Neutrophil (primary cell): ENCODE measurements at regions not wholly inside any gene's neighbourhood (a gene's known extent, or its start where the extent isn't known, plus 50 kb on each side); places are given as distances from the start of the nearest gene placed in this dataset.

Experiments used
- H3K27ac ChIP-seq: fragments of 200-600 bp; sonication (generic); 2 replicates; pipeline ENCODE4 v1.5.1; 2016; ENCODE audit warnings: mild to moderate bottlenecking, moderate library complexity
- H3K27me3 ChIP-seq: fragments of 200-600 bp; sonication (generic); 2 replicates; pipeline ENCODE4 v1.6.0; 2016; ENCODE audit warnings: mild to moderate bottlenecking
- H3K36me3 ChIP-seq: fragments of 200-600 bp; sonication (generic); 2 replicates; pipeline ENCODE4 v1.5.1; 2017
- H3K4me1 ChIP-seq, 2 experiments: fragments of 200-600 bp in 1 of 2; sonication (generic) in 1 of 2; 1 replicate in 1 of 2; 2 replicates in 1 of 2; pipeline versions ENCODE4 v1.5.1 to v1.6.1; 2013 to 2016; ENCODE audit warnings: low read depth in 1 of 2, low read length in 1 of 2, mild to moderate bottlenecking in 1 of 2, moderate library complexity in 1 of 2; ENCODE audit not compliant: control insufficient read depth in 1 of 2, insufficient read depth in 1 of 2
- H3K4me3 ChIP-seq, 2 experiments: fragments of 200-600 bp in 1 of 2; sonication (generic) in 1 of 2; 1 replicate in 1 of 2; 2 replicates in 1 of 2; pipeline ENCODE4 v1.5.1; 2013 to 2016; ENCODE audit warnings: low read depth in 1 of 2, low read length in 1 of 2, mild to moderate bottlenecking in 1 of 2, moderate library complexity in 1 of 2
- H3K9me3 ChIP-seq: fragments of 200-600 bp; sonication (generic); 2 replicates; pipeline ENCODE4 v1.5.1; 2016
- CTCF ChIP-seq: fragments of 200-600 bp; sonication (generic); IDR thresholded peaks from 2 replicates; pipeline ENCODE4 v1.5.1; 2016; ENCODE audit warnings: antibody characterized with exemption

DNA sequence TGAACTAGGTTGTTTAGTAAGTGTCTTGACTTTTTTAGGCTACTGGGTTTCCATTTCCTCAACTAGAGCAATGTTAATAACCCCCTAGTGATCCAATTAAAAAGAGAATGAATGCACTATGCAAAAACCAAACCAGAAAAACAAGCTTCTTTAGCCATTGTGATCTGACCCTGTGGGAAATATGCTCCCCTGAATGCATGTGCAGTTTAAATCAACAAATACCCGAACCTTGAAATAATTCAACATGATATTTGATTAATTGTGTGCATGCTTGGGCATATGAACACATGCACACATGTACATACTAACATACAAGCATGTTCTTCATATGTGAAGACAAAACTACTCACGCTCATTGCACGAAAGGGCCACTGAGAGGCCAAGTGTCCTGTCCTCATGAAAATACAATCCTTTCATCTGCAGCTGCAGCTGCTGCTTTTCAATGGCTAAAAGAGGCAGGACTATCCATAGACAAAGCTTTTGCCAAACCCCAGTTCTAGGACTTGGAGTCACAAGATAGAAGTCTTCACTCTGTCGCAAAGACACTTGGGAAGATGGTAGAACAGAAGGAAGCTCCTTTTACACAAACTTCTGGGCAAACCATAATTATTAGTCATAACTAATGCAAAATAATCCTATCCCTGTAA lies 207.1 kb upstream of the POU3F2 start:
- Histone ChIP-seq H3K27ac (no peak overlapping the region), H3K36me3 (no peaks in the 10 kb centered on the region), H3K27me3 (no peaks in the 10 kb centered on the region), H3K9me3 (no peaks in the 10 kb centered on the region), H3K4me3 (no peak overlapping the region), H3K4me1 (no peaks in the 10 kb centered on the region)
- TF ChIP-seq CTCF = no peak

- Histone ChIP-seq H3K27me3 (no peaks in the 10 kb centered on the region), H3K4me1 (no peaks in the 10 kb centered on the region), H3K36me3 (no peaks in the 10 kb centered on the region), H3K9me3 (no peaks in the 10 kb centered on the region), H3K4me3 (no peak overlapping the region), H3K27ac (no peak overlapping the region)
- TF ChIP-seq CTCF = no peak
Measured at GRCh38 chr6:98633886-98634285, 200.5 kb upstream of the POU3F2 start.

DNA sequence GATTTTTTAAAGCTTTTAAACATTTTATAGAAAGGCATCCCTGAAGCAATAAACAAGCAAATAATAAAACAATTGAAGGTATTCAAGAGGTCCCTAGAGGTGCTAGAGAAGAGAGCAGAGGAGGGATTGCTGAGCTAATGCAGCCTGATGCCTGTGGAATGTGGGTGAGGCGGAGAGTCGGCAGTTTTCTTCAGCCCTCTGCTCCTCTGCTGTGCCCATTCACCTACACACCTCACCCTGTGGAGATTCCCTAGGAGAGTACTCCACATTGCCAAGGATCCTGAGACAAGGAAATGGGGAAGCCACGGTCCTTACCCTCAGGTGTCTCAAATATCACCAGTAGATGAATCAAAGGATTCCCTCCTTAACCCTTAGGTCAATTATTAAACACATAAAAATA lies 199.8 kb upstream of the POU3F2 start:
- Histone ChIP-seq H3K4me1 (no peaks in the 10 kb centered on the region), H3K36me3 (no peaks in the 10 kb centered on the region), H3K27me3 (no peaks in the 10 kb centered on the region), H3K4me3 (no peak overlapping the region), H3K27ac (no peak overlapping the region), H3K9me3 (no peaks in the 10 kb centered on the region)
- no peak for TF ChIP-seq CTCF

- no peak overlapping the region for H3K4me3 ChIP-seq
- H3K27ac ChIP-seq = no peak overlapping the region
- H3K27me3 ChIP-seq = no peaks in the 10 kb centered on the region
- H3K4me1 ChIP-seq = no peaks in the 10 kb centered on the region
- no peak for TF ChIP-seq CTCF
- H3K36me3 ChIP-seq = no peaks in the 10 kb centered on the region
- no peaks in the 10 kb centered on the region for H3K9me3 ChIP-seq
Measured at GRCh38 chr6:98635191-98635590, 199.2 kb upstream of the POU3F2 start.

GRCh38 chr6:98636941-98637340 lies 197.4 kb upstream of the POU3F2 start:
- no peaks in the 10 kb centered on the region for H3K4me1 ChIP-seq
- no peaks in the 10 kb centered on the region for H3K9me3 ChIP-seq
- H3K27ac ChIP-seq = no peak overlapping the region
- no peaks in the 10 kb centered on the region for H3K27me3 ChIP-seq
- TF ChIP-seq CTCF = no peak
- H3K4me3 ChIP-seq = no peak overlapping the region
- no peaks in the 10 kb centered on the region for H3K36me3 ChIP-seq
